ENCODE measurements at regions not wholly inside any gene's neighbourhood (a gene's known extent, or its start where the extent isn't known, plus 50 kb on each side); places are given as distances from the start of the nearest gene placed in this dataset.
A peak's percentile ranks its signal among the peaks of the same experiment; 100 is the strongest.
"Not testable (repeated sequence)": the region's sequence is repeated elsewhere in the genome, so short reads cannot be mapped to it uniquely, and the experiment has no call there.

GRCh38 chr1:149364188-149364981 is 110.5 kb upstream of the NBPF19 start:
- not testable (repeated sequence) for H3K27me3 ChIP-seq (ENCODE audit: control insufficient read depth, insufficient read depth, low read length); H2AFZ ChIP-seq; H3K9ac ChIP-seq; H3K4me1 ChIP-seq; H3K36me3 ChIP-seq (ENCODE audit: control insufficient read depth, insufficient read depth, low read length); H3K27ac ChIP-seq; H3K9me3 ChIP-seq (ENCODE audit: control insufficient read depth, low read length); H3K4me3 ChIP-seq (ENCODE audit: low read depth, low read length); H3K79me2 ChIP-seq; H3K4me2 ChIP-seq (ENCODE audit: low read length)

GRCh38 chr1:149366402-149366801 is 108.4 kb upstream of the NBPF19 start:
- H3K79me2 ChIP-seq; H3K4me1 ChIP-seq; H3K36me3 ChIP-seq (ENCODE audit: control insufficient read depth, insufficient read depth, low read length); H3K27ac ChIP-seq; H3K9ac ChIP-seq; H3K27me3 ChIP-seq (ENCODE audit: control insufficient read depth, insufficient read depth, low read length); H3K4me3 ChIP-seq (ENCODE audit: low read depth, low read length); H3K4me2 ChIP-seq (ENCODE audit: low read length); H2AFZ ChIP-seq; H3K9me3 ChIP-seq (ENCODE audit: control insufficient read depth, low read length): not testable (repeated sequence)

GRCh38 chr1:149367472-149368044 is 107.3 kb upstream of the NBPF19 start:
- H3K9ac ChIP-seq; H3K4me2 ChIP-seq (ENCODE audit: low read length); H3K27ac ChIP-seq; H3K36me3 ChIP-seq (ENCODE audit: control insufficient read depth, insufficient read depth, low read length); H2AFZ ChIP-seq; H3K9me3 ChIP-seq (ENCODE audit: control insufficient read depth, low read length); H3K4me3 ChIP-seq (ENCODE audit: low read depth, low read length); H3K79me2 ChIP-seq; H3K4me1 ChIP-seq; H3K27me3 ChIP-seq (ENCODE audit: control insufficient read depth, insufficient read depth, low read length): not testable (repeated sequence)

GRCh38 chr1:149368337-149368736 is 106.5 kb upstream of the NBPF19 start:
- not testable (repeated sequence) for H3K36me3 ChIP-seq (ENCODE audit: control insufficient read depth, insufficient read depth, low read length)

GRCh38 chr1:149369081-149369480 is 105.8 kb upstream of the NBPF19 start:
- H3K9ac ChIP-seq = not testable (repeated sequence)

More at GRCh38 chr1:149368337-149368736, 106.5 kb upstream of the NBPF19 start:
- not testable (repeated sequence) for H3K27me3 ChIP-seq (ENCODE audit: control insufficient read depth, insufficient read depth, low read length); H3K9ac ChIP-seq; H3K79me2 ChIP-seq; H3K9me3 ChIP-seq (ENCODE audit: control insufficient read depth, low read length); H2AFZ ChIP-seq; H3K27ac ChIP-seq; H3K4me2 ChIP-seq (ENCODE audit: low read length); H3K4me1 ChIP-seq; H3K4me3 ChIP-seq (ENCODE audit: low read depth, low read length)

GRCh38 chr1:149371955-149372354 is 102.9 kb upstream of the NBPF19 start:
- H2AFZ ChIP-seq; H3K9me3 ChIP-seq (ENCODE audit: control insufficient read depth, low read length); H3K9ac ChIP-seq; H3K79me2 ChIP-seq; H3K4me1 ChIP-seq; H3K4me3 ChIP-seq (ENCODE audit: low read depth, low read length); H3K27me3 ChIP-seq (ENCODE audit: control insufficient read depth, insufficient read depth, low read length); H3K36me3 ChIP-seq (ENCODE audit: control insufficient read depth, insufficient read depth, low read length); H3K27ac ChIP-seq; H3K4me2 ChIP-seq (ENCODE audit: low read length): not testable (repeated sequence)

More at GRCh38 chr1:149369081-149369480, 105.8 kb upstream of the NBPF19 start:
- H3K79me2 ChIP-seq; H3K4me2 ChIP-seq (ENCODE audit: low read length); H2AFZ ChIP-seq; H3K27ac ChIP-seq; H3K4me1 ChIP-seq; H3K9me3 ChIP-seq (ENCODE audit: control insufficient read depth, low read length); H3K36me3 ChIP-seq (ENCODE audit: control insufficient read depth, insufficient read depth, low read length); H3K4me3 ChIP-seq (ENCODE audit: low read depth, low read length); H3K27me3 ChIP-seq (ENCODE audit: control insufficient read depth, insufficient read depth, low read length): not testable (repeated sequence)

- H3K27ac ChIP-seq; H2AFZ ChIP-seq; H3K4me3 ChIP-seq (ENCODE audit: low read depth, low read length); H3K4me2 ChIP-seq (ENCODE audit: low read length); H3K9ac ChIP-seq; H3K79me2 ChIP-seq; H3K36me3 ChIP-seq (ENCODE audit: control insufficient read depth, insufficient read depth, low read length); H3K4me1 ChIP-seq; H3K27me3 ChIP-seq (ENCODE audit: control insufficient read depth, insufficient read depth, low read length); H3K9me3 ChIP-seq (ENCODE audit: control insufficient read depth, low read length): not testable (repeated sequence)
Measured at GRCh38 chr1:149378462-149378861, 96.4 kb upstream of the NBPF19 start.

- not testable (repeated sequence) for H3K27me3 ChIP-seq (ENCODE audit: control insufficient read depth, insufficient read depth, low read length); H3K36me3 ChIP-seq (ENCODE audit: control insufficient read depth, insufficient read depth, low read length); H3K27ac ChIP-seq; H3K9ac ChIP-seq; H3K4me1 ChIP-seq; H3K79me2 ChIP-seq; H3K4me2 ChIP-seq (ENCODE audit: low read length); H3K9me3 ChIP-seq (ENCODE audit: control insufficient read depth, low read length); H2AFZ ChIP-seq
- H3K4me3 ChIP-seq (ENCODE audit: low read depth, low read length) = peak overlapping the region; percentile 34
Measured at GRCh38 chr1:149390173-149390926, 84.5 kb upstream of the NBPF19 start.

- not testable (repeated sequence) for H3K4me1 ChIP-seq; H3K27ac ChIP-seq; H3K79me2 ChIP-seq; H3K9me3 ChIP-seq (ENCODE audit: control insufficient read depth, low read length); H3K36me3 ChIP-seq (ENCODE audit: control insufficient read depth, insufficient read depth, low read length); H3K9ac ChIP-seq; H2AFZ ChIP-seq; H3K27me3 ChIP-seq (ENCODE audit: control insufficient read depth, insufficient read depth, low read length); H3K4me2 ChIP-seq (ENCODE audit: low read length)
- H3K4me3 ChIP-seq (ENCODE audit: low read depth, low read length) = peak overlapping the region; percentile 34
Measured at GRCh38 chr1:149390931-149391330, 83.9 kb upstream of the NBPF19 start.

- not testable (repeated sequence) for H3K27ac ChIP-seq; H3K36me3 ChIP-seq (ENCODE audit: control insufficient read depth, insufficient read depth, low read length); H3K79me2 ChIP-seq; H3K27me3 ChIP-seq (ENCODE audit: control insufficient read depth, insufficient read depth, low read length); H3K4me2 ChIP-seq (ENCODE audit: low read length); H3K9ac ChIP-seq; H2AFZ ChIP-seq; H3K9me3 ChIP-seq (ENCODE audit: control insufficient read depth, low read length); H3K4me1 ChIP-seq; H3K4me3 ChIP-seq (ENCODE audit: low read depth, low read length)
Measured at GRCh38 chr1:149395802-149396201, 79.0 kb upstream of the NBPF19 start.

GRCh38 chr1:149398527-149398926 is 76.3 kb upstream of the NBPF19 start:
- H3K4me1 ChIP-seq; H3K36me3 ChIP-seq (ENCODE audit: control insufficient read depth, insufficient read depth, low read length); H3K9me3 ChIP-seq (ENCODE audit: control insufficient read depth, low read length); H3K27me3 ChIP-seq (ENCODE audit: control insufficient read depth, insufficient read depth, low read length); H3K4me2 ChIP-seq (ENCODE audit: low read length); H3K4me3 ChIP-seq (ENCODE audit: low read depth, low read length); H3K79me2 ChIP-seq; H2AFZ ChIP-seq; H3K9ac ChIP-seq; H3K27ac ChIP-seq: not testable (repeated sequence)
